GM12878 (cell line): ENCODE measurements at regions not wholly inside any gene's neighbourhood (a gene's known extent, or its start where the extent isn't known, plus 50 kb on each side); places are given as distances from the start of the nearest gene placed in this dataset.

Experiments used
- ATAC-seq: fragments of 200-7000 bp; cut with Tn5 transposase; 3 replicates; pipeline ENCODE4 v1.9.1; 2020; ENCODE audit warnings: mild to moderate bottlenecking, moderate library complexity
- BruUV-seq: library from RNA; stranded (reverse); fragments of 400-500 nt; replicated peaks from 2 replicates; lab custom pipeline; 2021; lab: Mats Ljungman, UMichigan
- CTCF ChIA-PET: fragments of 300-600 bp; sonication (Branson Sonifier 250); formaldehyde crosslinking; extraction: SDS; loops from one replicate; lab custom pipeline; 2021; ENCODE audit warnings: inconsistent platforms; lab: Yijun Ruan, JAX
- POLR2A ChIA-PET: fragments of 350-600 bp; formaldehyde crosslinking; extraction: SDS; loops from one replicate; lab custom pipeline; 2021; ENCODE audit warnings: inconsistent platforms; lab: Charles Lee
- RAD21 ChIA-PET: fragments of 300-600 bp; sonication (Branson Sonifier 250); formaldehyde crosslinking; loops from one replicate; lab custom pipeline; 2023; ENCODE audit warnings: antibody characterized with exemption; ENCODE audit not compliant: unreplicated experiment; lab: Charles Lee
- SMC1A ChIA-PET: fragments of 300-600 bp; sonication (Branson Sonifier 250); formaldehyde crosslinking; loops from one replicate; lab custom pipeline; 2023; ENCODE audit not compliant: unreplicated experiment, uncharacterized antibody; lab: Charles Lee
- DNase-seq: peaks from one replicate; pipeline ENCODE4 v3.0.0-alpha.2; 2011; ENCODE audit warnings: low read depth, low spot score
- FAIRE-seq: peaks from 3 replicates; lab custom pipeline; 2011; peaks lifted over from hg19 to GRCh38; lab: Jason Lieb, UNC
- H2AFZ ChIP-seq: 2 replicates; pipeline ENCODE4 v1.6.0; 2011; ENCODE audit warnings: low read depth, low read length, control low read depth; ENCODE audit not compliant: control insufficient read depth
- H3K27ac ChIP-seq: 2 replicates; pipeline ENCODE4 v1.5.1; 2011; ENCODE audit warnings: control low read depth; ENCODE audit not compliant: control insufficient read depth, insufficient read depth
- H3K27me3 ChIP-seq, 2 experiments: replicated peaks in 1 of 2; 2 replicates each; pipeline versions ENCODE4 v1.6.0 to v1.6.1; 2011; ENCODE audit warnings: low read length in 1 of 2; ENCODE audit not compliant: control insufficient read depth in 2 of 2, insufficient read depth in 2 of 2
- H3K36me3 ChIP-seq, 2 experiments: 2 replicates each; pipeline ENCODE4 v1.5.1; 2011; ENCODE audit warnings: low read length in 1 of 2; ENCODE audit not compliant: control insufficient read depth in 2 of 2, insufficient read depth in 2 of 2
- H3K4me1 ChIP-seq: 2 replicates; pipeline ENCODE4 v1.6.1; 2011; ENCODE audit warnings: mild to moderate bottlenecking, low read length, moderate library complexity, mixed read lengths; ENCODE audit not compliant: control insufficient read depth, insufficient read depth
- H3K4me2 ChIP-seq: 2 replicates; pipeline ENCODE4 v1.6.0; 2011; ENCODE audit warnings: control low read depth; ENCODE audit not compliant: control insufficient read depth, insufficient read depth
- H3K4me3 ChIP-seq: fragments of 200-600 bp; sonication (generic); 2 replicates; pipeline ENCODE4 v1.5.1; 2016
- H3K79me2 ChIP-seq: 2 replicates; pipeline ENCODE4 v1.6.0; 2011; ENCODE audit warnings: low read length; ENCODE audit not compliant: control insufficient read depth, insufficient read depth
- H3K9ac ChIP-seq: 2 replicates; pipeline ENCODE4 v1.8.0; 2011; ENCODE audit warnings: low read length, control low read depth, mixed read lengths; ENCODE audit not compliant: control insufficient read depth, insufficient read depth
- H3K9me3 ChIP-seq: replicated peaks from 3 replicates; pipeline ENCODE4 v1.5.1; 2011; ENCODE audit warnings: mild to moderate bottlenecking, low read length; ENCODE audit not compliant: control insufficient read depth, insufficient read depth
- H4K20me1 ChIP-seq: 2 replicates; pipeline ENCODE4 v1.6.0; 2011; ENCODE audit not compliant: control insufficient read depth, insufficient read depth
- ATF3 ChIP-seq: IDR thresholded peaks from 2 replicates; pipeline ENCODE4 v1.6.1; 2011; ENCODE audit warnings: low read depth, mild to moderate bottlenecking, low read length, moderate library complexity, borderline replicate concordance; ENCODE audit errors: extremely low read depth
- BCLAF1 ChIP-seq: fragments of 450-650 bp; IDR thresholded peaks from 2 replicates; pipeline ENCODE4 v1.6.1; 2017; ENCODE audit warnings: antibody characterized with exemption, mild to moderate bottlenecking, moderate library complexity
- CHD4 ChIP-seq: fragments of 200-600 bp; sonication (generic); IDR thresholded peaks from 2 replicates; pipeline ENCODE4 v1.6.1; 2016; ENCODE audit warnings: mild to moderate bottlenecking
- IRF5 ChIP-seq: fragments of 450-650 bp; IDR thresholded peaks from 2 replicates; pipeline ENCODE4 v1.6.1; 2017; ENCODE audit warnings: borderline replicate concordance
- MEF2B ChIP-seq: fragments of 450-650 bp; IDR thresholded peaks from 2 replicates; pipeline ENCODE4 v1.6.1; 2018; ENCODE audit warnings: mild to moderate bottlenecking, moderate library complexity; ENCODE audit not compliant: partially characterized antibody, poor library complexity, severe bottlenecking
- MLLT1 ChIP-seq: fragments of 450-650 bp; IDR thresholded peaks from 2 replicates; pipeline ENCODE4 v1.6.1; 2016; ENCODE audit warnings: mild to moderate bottlenecking
- NKRF ChIP-seq: fragments of 450-650 bp; conservative IDR thresholded peaks from 2 replicates; pipeline ENCODE4 v1.6.1; 2017; ENCODE audit warnings: mild to moderate bottlenecking, moderate library complexity
- NRF1 ChIP-seq: conservative IDR thresholded peaks from 2 replicates; pipeline ENCODE4 v1.6.1; 2011; ENCODE audit warnings: mild to moderate bottlenecking, low read depth, low read length, improper control_type of control experiment
- POLR2A ChIP-seq: IDR thresholded peaks from 2 replicates; pipeline ENCODE4 v1.6.1; 2011; ENCODE audit warnings: low read depth, mild to moderate bottlenecking, low read length
- RFX5 ChIP-seq: IDR thresholded peaks from 2 replicates; pipeline ENCODE4 v1.6.1; 2011; ENCODE audit warnings: low read depth, low read length, improper control_type of control experiment
- SREBF2 ChIP-seq: IDR thresholded peaks from 2 replicates; pipeline ENCODE4 v1.6.1; 2012; ENCODE audit warnings: mild to moderate bottlenecking, low read length
- SUPT20H ChIP-seq: IDR thresholded peaks from 2 replicates; pipeline ENCODE4 v1.6.1; 2011; ENCODE audit warnings: low read depth, mild to moderate bottlenecking, low read length, moderate library complexity, borderline replicate concordance; ENCODE audit not compliant: control insufficient read depth
- ZZZ3 ChIP-seq: IDR thresholded peaks from 2 replicates; pipeline ENCODE4 v1.6.1; 2011; ENCODE audit warnings: low read depth; ENCODE audit not compliant: control insufficient read depth, insufficient read length
- WGBS: methylation state at CpG from one replicate; pipeline ENCODE4 v1.1.6; 2016; ENCODE audit warnings: low lambda C conversion rate; ENCODE audit not compliant: insufficient replicate concordance, insufficient coverage; ENCODE audit errors: missing lambda C conversion rate; 5-methylcytosine and 5-hydroxymethylcytosine counted together
- in situ Hi-C: fragments of 300-500 bp; cut with MboI; formaldehyde crosslinking; loops from 9 replicates; pipeline ENCODE4 v1.14.3; 2018; ENCODE audit warnings: mixed read lengths
- intact Hi-C: fragments of 100-400 bp; cut with micrococcal nuclease; formaldehyde crosslinking; loops from one replicate; pipeline ENCODE4 v1.14.2; 2022; ENCODE audit not compliant: unreplicated experiment

- no peaks in the 10 kb centered on the region for H3K36me3 ChIP-seq
- H3K27me3 ChIP-seq, result peaks cover 0 to 2% of the 10 kb centered on the region in 2 experiments; a peak in 1 of 4 replicates
- intact Hi-C loops (no loop called here), in situ Hi-C loops (no loop called here)
- no peak overlapping the region for H2AFZ ChIP-seq
- no peaks in the 10 kb centered on the region for H3K79me2 ChIP-seq
- RAD21 ChIA-PET, result no interaction called here
- no peaks in the 10 kb centered on the region for H4K20me1 ChIP-seq
- ATAC-seq (no peak), DNase-seq (no peak), FAIRE-seq (no peak)
- no peak overlapping the region for H3K4me2 ChIP-seq
- SMC1A ChIA-PET, result interaction anchor here (0.9 to 1.1 kb wide), 2 partner anchors 11 to 445 kb away, joined by 3 read pairs; no protein-coding TSS in a partner anchor
- CTCF ChIA-PET, result no interaction called here
- no peaks in the 10 kb centered on the region for H3K9me3 ChIP-seq
- no peak overlapping the region for H3K9ac ChIP-seq
- POLR2A ChIA-PET, result no interaction called here
- H3K4me3 ChIP-seq, result no peak overlapping the region
- BruUV-seq, result no TSS peak
- 51% methylated on average over 9 of the region's 9 CpGs for WGBS
- no peak overlapping the region for H3K27ac ChIP-seq
- H3K4me1 ChIP-seq, result no peaks in the 10 kb centered on the region
- TF ChIP-seq NKRF (no peak), POLR2A (no peak), RFX5 (no peak), MEF2B (no peak), CHD4 (no peak), SUPT20H (no peak), NRF1 (no peak), IRF5 (no peak), MLLT1 (no peak), BCLAF1 (no peak), ATF3 (no peak), ZZZ3 (no peak), SREBF2 (no peak)
These were observed 51.1 kb upstream of the TCL1A start for GRCh38 chr14:95765051-95765450.
